GM12891 (cell line): ENCODE measurements at regions not wholly inside any gene's neighbourhood (a gene's known extent, or its start where the extent isn't known, plus 50 kb on each side); places are given as distances from the start of the nearest gene placed in this dataset.

Experiments
- PAX5 ChIP-seq: IDR thresholded peaks from 2 replicates; pipeline ENCODE4 v1.6.1; 2011; ENCODE audit warnings: low read length, moderate library complexity, mild to moderate bottlenecking; ENCODE audit not compliant: insufficient read depth, severe bottlenecking
- POLR2AphosphoS5 ChIP-seq: IDR thresholded peaks from 2 replicates; pipeline ENCODE4 v1.6.1; 2011; ENCODE audit warnings: low read depth, low read length, control low read depth

DNA sequence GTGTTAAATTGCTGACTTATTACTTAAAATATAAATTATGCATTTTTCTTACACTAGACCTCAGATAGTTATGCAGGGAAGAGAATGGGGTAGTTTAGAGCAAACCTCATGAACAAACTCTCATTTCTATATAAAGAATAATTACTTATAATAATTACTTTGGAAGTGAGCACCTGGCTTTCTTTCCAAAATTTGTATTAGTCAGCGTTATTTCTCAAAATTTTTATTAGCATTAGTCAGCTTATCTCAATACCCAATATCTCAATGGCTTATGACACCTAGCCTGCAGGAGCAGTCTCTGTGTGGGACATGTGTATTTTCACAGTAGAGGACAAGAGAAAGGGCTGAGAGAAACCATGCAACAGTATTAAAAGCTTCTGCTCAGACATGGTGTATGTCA, 849.2 kb upstream of the HS3ST5 start:
- TF ChIP-seq POLR2AphosphoS5 (no peak), PAX5 (no peak)
